GM23338 (cell line): ENCODE measurements at regions not wholly inside any gene's neighbourhood (a gene's known extent, or its start where the extent isn't known, plus 50 kb on each side); places are given as distances from the start of the nearest gene placed in this dataset.

Source experiments
- ATAC-seq: fragments of 200-7000 bp; cut with Tn5 transposase; 3 replicates; pipeline ENCODE4 v1.9.1; 2020
- DNase-seq: peaks from one replicate; pipeline ENCODE4 v3.0.0-alpha.2; 2015; ENCODE audit warnings: low spot score
- H2AFZ ChIP-seq: fragments of 200-600 bp; sonication (generic); 2 replicates; pipeline ENCODE4 v1.8.0; 2016; ENCODE audit warnings: antibody characterized with exemption, mild to moderate bottlenecking, moderate library complexity
- H3F3A ChIP-seq: fragments of 200-600 bp; sonication (generic); replicated peaks from 2 replicates; pipeline ENCODE4 v1.8.0; 2017; ENCODE audit warnings: antibody characterized with exemption, mixed run types, low read depth
- H3K27ac ChIP-seq: fragments of 200-600 bp; sonication (generic); 2 replicates; pipeline ENCODE4 v1.6.1; 2016; ENCODE audit warnings: low read depth
- H3K27me3 ChIP-seq: fragments of 200-600 bp; sonication (generic); 2 replicates; pipeline ENCODE4 v1.8.0; 2016; ENCODE audit warnings: mild to moderate bottlenecking, mixed run types, moderate library complexity; ENCODE audit not compliant: insufficient read depth
- H3K36me3 ChIP-seq: fragments of 200-600 bp; sonication (generic); 2 replicates; pipeline ENCODE4 v1.8.0; 2016; ENCODE audit warnings: mild to moderate bottlenecking; ENCODE audit not compliant: insufficient read depth
- H3K4me1 ChIP-seq: fragments of 200-600 bp; sonication (generic); 2 replicates; pipeline ENCODE4 v1.8.0; 2016; ENCODE audit warnings: mild to moderate bottlenecking, moderate library complexity; ENCODE audit not compliant: insufficient read depth
- H3K4me2 ChIP-seq: fragments of 200-600 bp; sonication (generic); 2 replicates; pipeline ENCODE4 v1.7.1; 2017; ENCODE audit warnings: mixed run types
- H3K4me3 ChIP-seq: fragments of 200-600 bp; sonication (generic); 2 replicates; pipeline ENCODE4 v1.6.1; 2016; ENCODE audit warnings: mixed run types
- H3K79me2 ChIP-seq: fragments of 200-600 bp; sonication (generic); replicated peaks from 2 replicates; pipeline ENCODE4 v1.8.0; 2017; ENCODE audit warnings: mild to moderate bottlenecking; ENCODE audit not compliant: insufficient read depth
- H3K9me2 ChIP-seq: fragments of 200-600 bp; sonication (generic); 2 replicates; pipeline ENCODE4 v1.8.0; 2017; ENCODE audit not compliant: insufficient read depth
- H4K20me1 ChIP-seq: fragments of 200-600 bp; sonication (generic); replicated peaks from 2 replicates; pipeline ENCODE4 v1.8.0; 2017; ENCODE audit warnings: mild to moderate bottlenecking; ENCODE audit not compliant: insufficient read depth
- H3K27ac Mint-ChIP-seq: 2 replicates; pipeline ENCODE4 v1.8.0; 2020; ENCODE audit warnings: inconsistent platforms, mild to moderate bottlenecking, moderate library complexity, mixed read lengths
- H3K27me3 Mint-ChIP-seq: 3 replicates; pipeline ENCODE4 v1.8.0; 2022; ENCODE audit warnings: low read depth, mild to moderate bottlenecking, moderate library complexity, mixed read lengths, inconsistent platforms; ENCODE audit not compliant: insufficient read depth, poor library complexity
- H3K36me3 Mint-ChIP-seq: 3 replicates; pipeline ENCODE4 v1.8.0; 2021; ENCODE audit warnings: low read depth, mild to moderate bottlenecking, inconsistent platforms, moderate library complexity, mixed read lengths
- H3K4me1 Mint-ChIP-seq: 3 replicates; pipeline ENCODE4 v1.8.0; 2020; ENCODE audit warnings: mild to moderate bottlenecking, inconsistent platforms, mixed read lengths
- H3K4me3 Mint-ChIP-seq: 3 replicates; pipeline ENCODE4 v1.8.0; 2021; ENCODE audit warnings: moderate library complexity, mild to moderate bottlenecking, inconsistent platforms, mixed read lengths
- H3K9me3 Mint-ChIP-seq: 3 replicates; pipeline ENCODE4 v1.8.0; 2020; ENCODE audit warnings: moderate library complexity, mild to moderate bottlenecking, inconsistent platforms, mixed read lengths
- CREB1 ChIP-seq: fragments of 250-450 bp; sonication (Bioruptor Pico); IDR thresholded peaks from 2 replicates; pipeline ENCODE4 v1.5.0; 2020; ENCODE audit warnings: low read depth, mild to moderate bottlenecking, moderate library complexity
- CTCF ChIP-seq, 2 experiments: fragments of 200-600 bp in 1 of 2; sonication (generic) in 1 of 2; conservative IDR thresholded peaks; 2 replicates each; pipeline versions ENCODE4 v1.5.1 to v1.6.1; 2016 to 2017; ENCODE audit warnings: antibody characterized with exemption in 2 of 2, low read depth in 2 of 2, mild to moderate bottlenecking in 2 of 2, moderate library complexity in 1 of 2
- EZH2 ChIP-seq: fragments of 200-600 bp; sonication (generic); IDR thresholded peaks from one replicate; pipeline ENCODE4 v1.8.0; 2017; ENCODE audit warnings: antibody characterized with exemption, mild to moderate bottlenecking, low read depth; ENCODE audit not compliant: unreplicated experiment
- EZH2phosphoT487 ChIP-seq: fragments of 200-600 bp; sonication (generic); IDR thresholded peaks from one replicate; pipeline ENCODE4 v1.8.1; 2018; ENCODE audit warnings: antibody characterized with exemption; ENCODE audit not compliant: unreplicated experiment
- JUNB ChIP-seq: IDR thresholded peaks from one replicate; pipeline ENCODE4 v1.6.1; 2016; ENCODE audit warnings: antibody characterized with exemption; ENCODE audit not compliant: unreplicated experiment
- NANOG ChIP-seq: IDR thresholded peaks from 2 replicates; pipeline ENCODE4 v1.6.1; 2016; ENCODE audit warnings: antibody characterized with exemption, borderline replicate concordance
- POLR2AphosphoS5 ChIP-seq: IDR thresholded peaks from 2 replicates; pipeline ENCODE4 v1.6.1; 2016; ENCODE audit warnings: antibody characterized with exemption, low read depth
- REST ChIP-seq: IDR thresholded peaks from one replicate; pipeline ENCODE4 v1.6.1; 2018; ENCODE audit warnings: antibody characterized with exemption; ENCODE audit not compliant: unreplicated experiment
- STAT1 ChIP-seq: IDR thresholded peaks from one replicate; pipeline ENCODE4 v1.6.1; 2016; ENCODE audit warnings: antibody characterized with exemption; ENCODE audit not compliant: unreplicated experiment
- ZNF114 ChIP-seq: fragments of 250-450 bp; sonication (Bioruptor Pico); IDR thresholded peaks from 2 replicates; pipeline ENCODE4 v1.5.0; 2020; ENCODE audit warnings: mild to moderate bottlenecking, moderate library complexity

- TF ChIP-seq EZH2: no peak
- no peak for TF ChIP-seq POLR2AphosphoS5
- no peak for TF ChIP-seq REST
- no peak for TF ChIP-seq EZH2phosphoT487
- no peak for TF ChIP-seq CREB1 (CRISPR knock-in tag)
- TF ChIP-seq CTCF (conservative IDR thresholded peaks at IDR 0.05; ENCODE audit: low read depth in 2 of 2): no peak
- TF ChIP-seq ZNF114: no peak
Measured at GRCh38 chr4:8779490-8779932, 92.1 kb downstream of the HMX1 start (continued).

GRCh38 chr4:8778760-8779159 lies 92.9 kb downstream of the HMX1 start:
- Histone ChIP-seq H3K4me3 (no peak overlapping the region), H3K36me3 (no peaks in the 10 kb centered on the region), H3K4me1 (no peaks in the 10 kb centered on the region), H2AFZ (no peak overlapping the region), H3K79me2 (no peaks in the 10 kb centered on the region), H3K27me3 (no peaks in the 10 kb centered on the region), H3K4me2 (no peak overlapping the region), H3K27ac (no peak overlapping the region), H3F3A (no peaks in the 10 kb centered on the region), H3K9me2 (no peaks in the 10 kb centered on the region), H4K20me1 (no peaks in the 10 kb centered on the region)
- Mint-ChIP-seq H3K27me3 (peaks cover 2% of the 10 kb centered on the region), H3K9me3 (no peaks in the 10 kb centered on the region), H3K36me3 (no peaks in the 10 kb centered on the region), H3K27ac (no peak overlapping the region), H3K4me3 (no peak overlapping the region), H3K4me1 (no peaks in the 10 kb centered on the region)
- TF ChIP-seq STAT1 (no peak), EZH2 (no peak), POLR2AphosphoS5 (no peak), CREB1 (CRISPR knock-in tag) (no peak), NANOG (no peak), JUNB (no peak), EZH2phosphoT487 (no peak), REST (no peak)
- ATAC-seq: no peak
- DNase-seq: no peak
